ENCODE measurements at regions not wholly inside any gene's neighbourhood (a gene's known extent, or its start where the extent isn't known, plus 50 kb on each side); places are given as distances from the start of the nearest gene placed in this dataset.

- no peaks in the 10 kb centered on the region for H3K9me3 ChIP-seq (ENCODE audit: low read depth)
- DNase-seq (ENCODE audit: low read depth in 1 of 2, low spot score in 1 of 2): no peak
- H3K4me1 ChIP-seq (ENCODE audit: low read depth): no peaks in the 10 kb centered on the region
- no peak overlapping the region for H3K27ac ChIP-seq
- no peaks in the 10 kb centered on the region for H3K27me3 ChIP-seq
- no peak overlapping the region for H3K4me3 ChIP-seq
- TF ChIP-seq CTCF (IDR thresholded peaks at IDR 0.05; ENCODE audit: low read depth, low read length): no peak
- no peaks in the 10 kb centered on the region for H3K36me3 ChIP-seq
These were observed 424.8 kb upstream of the ZEB2 start for GRCh38 chr2:144944546-144945220.

- Histone ChIP-seq H3K9me3 (ENCODE audit: low read depth) (no peaks in the 10 kb centered on the region), H3K27me3 (no peaks in the 10 kb centered on the region), H3K27ac (no peak overlapping the region), H3K4me1 (ENCODE audit: low read depth) (no peaks in the 10 kb centered on the region), H3K4me3 (no peak overlapping the region), H3K36me3 (no peaks in the 10 kb centered on the region)
- no peak for TF ChIP-seq CTCF (IDR thresholded peaks at IDR 0.05; ENCODE audit: low read depth, low read length)
- peak in 1 of 2 donors; percentile 55 for DNase-seq (ENCODE audit: low read depth in 1 of 2, low spot score in 1 of 2)
These were observed 424.1 kb upstream of the ZEB2 start for GRCh38 chr2:144943986-144944385.

- no peaks in the 10 kb centered on the region for H3K36me3 ChIP-seq
- H3K27ac ChIP-seq: no peak overlapping the region
- H3K9me3 ChIP-seq (ENCODE audit: low read depth): no peaks in the 10 kb centered on the region
- no peak for DNase-seq (ENCODE audit: low read depth in 1 of 2, low spot score in 1 of 2)
- peaks cover 3% of the 10 kb centered on the region for H3K4me1 ChIP-seq (ENCODE audit: low read depth)
- no peaks in the 10 kb centered on the region for H3K27me3 ChIP-seq
- no peak overlapping the region for H3K4me3 ChIP-seq
- TF ChIP-seq CTCF (IDR thresholded peaks at IDR 0.05; ENCODE audit: low read depth, low read length): no peak
These were observed 423.5 kb upstream of the ZEB2 start for GRCh38 chr2:144943293-144943941.

- no peak overlapping the region for H3K4me3 ChIP-seq
- no peaks in the 10 kb centered on the region for H3K9me3 ChIP-seq (ENCODE audit: low read depth)
- no peak overlapping the region for H3K27ac ChIP-seq
- peak in 1 of 2 donors; percentile 76 for DNase-seq (ENCODE audit: low read depth in 1 of 2, low spot score in 1 of 2)
- no peaks in the 10 kb centered on the region for H3K36me3 ChIP-seq
- no peaks in the 10 kb centered on the region for H3K27me3 ChIP-seq
- peaks cover 6% of the 10 kb centered on the region for H3K4me1 ChIP-seq (ENCODE audit: low read depth)
- TF ChIP-seq CTCF (IDR thresholded peaks at IDR 0.05; ENCODE audit: low read depth, low read length): no peak
These were observed 422.8 kb upstream of the ZEB2 start for GRCh38 chr2:144942516-144943256.

- TF ChIP-seq CTCF (IDR thresholded peaks at IDR 0.05; ENCODE audit: low read depth, low read length): no peak
- DNase-seq (ENCODE audit: low read depth in 1 of 2, low spot score in 1 of 2): no peak
- H3K27ac ChIP-seq: no peak overlapping the region
- peaks cover 6% of the 10 kb centered on the region for H3K4me1 ChIP-seq (ENCODE audit: low read depth)
- no peaks in the 10 kb centered on the region for H3K27me3 ChIP-seq
- no peaks in the 10 kb centered on the region for H3K9me3 ChIP-seq (ENCODE audit: low read depth)
- H3K36me3 ChIP-seq: no peaks in the 10 kb centered on the region
- H3K4me3 ChIP-seq: no peak overlapping the region
These were observed 422.0 kb upstream of the ZEB2 start for GRCh38 chr2:144941743-144942488.
